Endothelial cell of umbilical vein (primary cell): ENCODE measurements at regions not wholly inside any gene's neighbourhood (a gene's known extent, or its start where the extent isn't known, plus 50 kb on each side); places are given as distances from the start of the nearest gene placed in this dataset.

Experiments
- BruUV-seq: library from RNA; stranded (reverse); fragments of 400-500 nt; replicated peaks from 2 replicates; lab custom pipeline; 2021; lab: Mats Ljungman, UMichigan
- CTCF ChIA-PET: fragments of 300-600, 350-600 bp; sonication (Branson Sonifier 250); formaldehyde crosslinking; loops from one replicate; lab custom pipeline; 2021; ENCODE audit warnings: antibody characterized with exemption, inconsistent platforms; lab: Charles Lee
- POLR2A ChIA-PET: fragments of 300-600, 350-600 bp; sonication (Branson Sonifier 250); formaldehyde crosslinking; loops from one replicate; lab custom pipeline; 2021; ENCODE audit warnings: antibody characterized with exemption, inconsistent platforms; lab: Charles Lee
- DNase-seq: peaks from one replicate; pipeline ENCODE4 v3.0.0-alpha.2; 2011; ENCODE audit warnings: low read depth, low spot score
- FAIRE-seq: peaks from 2 replicates; lab custom pipeline; 2011; peaks lifted over from hg19 to GRCh38; lab: Jason Lieb, UNC
- H2AFZ ChIP-seq: 2 replicates; pipeline ENCODE4 v1.6.0; 2012; ENCODE audit warnings: low read depth, low read length, control low read depth, inconsistent platforms
- H3K27ac ChIP-seq: 2 replicates; pipeline ENCODE4 v1.5.1; 2011; ENCODE audit warnings: low read depth, mild to moderate bottlenecking, control low read depth, low read length, moderate library complexity; ENCODE audit not compliant: insufficient read depth
- H3K27me3 ChIP-seq, 2 experiments: 2 replicates each; pipeline versions ENCODE4 v1.6.0 to v1.6.1; 2011; ENCODE audit warnings: low read length in 2 of 2, mixed read lengths in 1 of 2; ENCODE audit not compliant: control insufficient read depth in 2 of 2, insufficient read depth in 2 of 2
- H3K36me3 ChIP-seq, 2 experiments: 2 replicates in 1 of 2; 3 replicates in 1 of 2; pipeline ENCODE4 v1.5.1; 2011; ENCODE audit warnings: low read length in 2 of 2, mild to moderate bottlenecking in 1 of 2, moderate library complexity in 1 of 2; ENCODE audit not compliant: control insufficient read depth in 2 of 2, insufficient read depth in 2 of 2; ENCODE audit errors: extremely low read depth in 1 of 2
- H3K4me1 ChIP-seq: 3 replicates; pipeline ENCODE4 v1.5.1; 2011; ENCODE audit warnings: mild to moderate bottlenecking, low read length; ENCODE audit not compliant: control insufficient read depth, insufficient read depth; ENCODE audit errors: extremely low read depth
- H3K4me2 ChIP-seq: 2 replicates; pipeline ENCODE4 v1.6.1; 2011; ENCODE audit warnings: low read length, control low read depth, mixed read lengths; ENCODE audit not compliant: insufficient read depth
- H3K4me3 ChIP-seq, 3 experiments: fragments of 200-600 bp in 1 of 3; sonication (generic), shearing (Covaris generic) in 1 of 3; replicated peaks in 1 of 3; 2 replicates each; pipeline ENCODE4 v1.5.1; 2011 to 2016; ENCODE audit warnings: control low read depth in 3 of 3, low read length in 3 of 3, mild to moderate bottlenecking in 2 of 3, inconsistent platforms in 1 of 3, low read depth in 1 of 3, moderate library complexity in 1 of 3; ENCODE audit not compliant: insufficient read depth in 1 of 3
- H3K79me2 ChIP-seq: 2 replicates; pipeline ENCODE4 v1.6.0; 2012; ENCODE audit warnings: low read length, inconsistent platforms; ENCODE audit not compliant: control insufficient read depth, insufficient read depth
- H3K9ac ChIP-seq: replicated peaks from 2 replicates; pipeline ENCODE3; 2011; ENCODE audit warnings: low read length, control low read depth; ENCODE audit not compliant: insufficient read depth; ENCODE audit errors: extremely low read depth
- H3K9me1 ChIP-seq: replicated peaks from 3 replicates; pipeline ENCODE4 v1.6.0; 2011; ENCODE audit warnings: mild to moderate bottlenecking, low read length; ENCODE audit not compliant: control insufficient read depth, insufficient read depth; ENCODE audit errors: extremely low read depth
- H3K9me3 ChIP-seq: replicated peaks from 2 replicates; pipeline ENCODE4 v1.5.1; 2012; ENCODE audit warnings: low read length, inconsistent platforms; ENCODE audit not compliant: control insufficient read depth, insufficient read depth
- H4K20me1 ChIP-seq: replicated peaks from 2 replicates; pipeline ENCODE3; 2011; ENCODE audit warnings: mild to moderate bottlenecking, low read length; ENCODE audit not compliant: control insufficient read depth, insufficient read depth; ENCODE audit errors: extremely low read depth
- CTCF ChIP-seq, 2 donors: IDR thresholded peaks; 1 replicate in 1 of 2; 2 replicates in 1 of 2; pipeline ENCODE4 v1.5.1; 2011; ENCODE audit warnings: low read length in 2 of 2, mild to moderate bottlenecking in 2 of 2, moderate library complexity in 2 of 2, control low read depth in 1 of 2, inconsistent platforms in 1 of 2, low read depth in 1 of 2; ENCODE audit not compliant: insufficient read depth in 1 of 2; ENCODE audit errors: extremely low read depth in 1 of 2
- EZH2 ChIP-seq: IDR thresholded peaks from 2 replicates; pipeline ENCODE4 v1.6.1; 2012; ENCODE audit warnings: borderline replicate concordance, low read depth, mild to moderate bottlenecking, moderate library complexity, low read length, inconsistent platforms; ENCODE audit not compliant: severe bottlenecking
- FOS ChIP-seq: IDR thresholded peaks from 2 replicates; pipeline ENCODE4 v1.6.1; 2011; ENCODE audit warnings: mild to moderate bottlenecking, low read length, moderate library complexity, borderline replicate concordance; ENCODE audit not compliant: insufficient read depth
- GATA2 ChIP-seq: IDR thresholded peaks from 2 replicates; pipeline ENCODE4 v1.7.0; 2011; ENCODE audit warnings: low read depth, mild to moderate bottlenecking, moderate library complexity, mixed read lengths, low read length; ENCODE audit not compliant: insufficient read length, insufficient read depth
- JUN ChIP-seq: IDR thresholded peaks from 2 replicates; pipeline ENCODE4 v1.6.1; 2011; ENCODE audit warnings: borderline replicate concordance, low read depth; ENCODE audit not compliant: insufficient read length, insufficient read depth
- MAX ChIP-seq: IDR thresholded peaks from 2 replicates; pipeline ENCODE4 v1.6.1; 2011; ENCODE audit not compliant: insufficient read depth, insufficient read length
- MYC ChIP-seq: IDR thresholded peaks from one replicate; pipeline ENCODE4 v1.6.1; 2011; ENCODE audit warnings: mild to moderate bottlenecking, low read depth, low read length
- POLR2A ChIP-seq: IDR thresholded peaks from 2 replicates; pipeline ENCODE4 v1.6.1; 2012; ENCODE audit warnings: low read depth, mild to moderate bottlenecking, control low read depth, low read length
- POLR2AphosphoS5 ChIP-seq: IDR thresholded peaks from 2 replicates; pipeline ENCODE4 v1.6.1; 2012; ENCODE audit warnings: low read depth, mild to moderate bottlenecking, control low read depth, low read length, moderate library complexity; ENCODE audit not compliant: insufficient read depth
- dilution Hi-C: fragments of 300-500 bp; cut with MboI; formaldehyde crosslinking; loops from one replicate; pipeline ENCODE4 v1.15.0; 2019; ENCODE audit warnings: low sequenced_read_pairs; ENCODE audit not compliant: extremely low pct_ligation_motif_present
- intact Hi-C: fragments of 100-400 bp; cut with micrococcal nuclease; formaldehyde crosslinking; loops from one replicate; pipeline ENCODE4 v1.10.0; 2022

DNA sequence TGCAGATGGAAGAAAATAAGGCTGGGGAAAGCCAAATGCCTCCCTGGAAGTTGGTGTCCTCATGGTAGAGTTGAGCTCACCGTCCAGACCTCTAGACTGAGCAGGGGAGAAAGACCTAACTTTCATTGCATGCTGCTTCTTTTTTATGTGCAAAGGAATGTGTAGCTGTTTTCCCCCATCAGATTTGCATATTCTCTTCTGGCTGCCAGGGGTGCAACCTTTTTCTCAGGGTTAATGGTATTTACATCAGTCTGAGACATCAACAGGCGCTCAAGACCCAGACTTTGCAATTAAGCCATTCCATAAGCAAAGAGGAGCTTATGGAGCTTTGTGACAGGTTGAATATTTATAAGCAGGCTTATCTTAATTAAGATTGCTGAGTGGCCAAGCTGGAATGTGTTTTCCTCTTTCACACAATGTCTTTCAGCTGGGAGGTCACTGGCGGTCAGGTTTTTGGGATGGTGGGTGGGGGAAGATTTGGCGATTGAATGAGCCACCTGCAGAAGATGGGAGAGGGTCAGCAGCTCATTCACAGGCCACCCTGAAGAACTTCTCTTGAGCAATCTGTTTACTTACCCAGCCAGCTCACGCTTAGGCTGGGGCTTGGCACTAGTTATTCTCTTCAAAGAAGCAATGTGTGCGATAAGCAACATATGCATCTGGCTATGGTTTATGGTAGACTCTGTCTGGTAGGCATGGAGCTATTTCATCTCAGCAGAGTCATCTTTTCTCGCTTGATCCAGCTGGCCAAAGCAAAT is 88.6 kb downstream of the SCP2D1 start:
- Histone ChIP-seq H3K79me2 (no peaks in the 10 kb centered on the region), H3K36me3 (no peaks in the 10 kb centered on the region), H3K4me2 (no peak overlapping the region), H3K27me3 (no peaks in the 10 kb centered on the region), H4K20me1 (no peaks in the 10 kb centered on the region), H2AFZ (no peak overlapping the region), H3K9me3 (peaks cover 2% of the 10 kb centered on the region), H3K4me3 (no peak overlapping the region), H3K9me1 (no peaks in the 10 kb centered on the region), H3K9ac (no peak overlapping the region), H3K27ac (no peak overlapping the region), H3K4me1 (no peaks in the 10 kb centered on the region)
- POLR2A ChIA-PET = no interaction called here
- dilution Hi-C loops = no loop called here
- CTCF ChIA-PET = no interaction called here
- TF ChIP-seq JUN (no peak), CTCF (IDR thresholded peaks at IDR 0.05; ENCODE audit: extremely low read depth in 1 of 2, insufficient read depth in 1 of 2, low read depth in 1 of 2, low read length in 2 of 2) (no peak), EZH2 (no peak), GATA2 (no peak), POLR2AphosphoS5 (no peak), MYC (no peak), MAX (no peak), FOS (no peak), POLR2A (no peak)
- no peak for DNase-seq
- no peak for FAIRE-seq
- no TSS peak for BruUV-seq
- intact Hi-C loops = no loop called here
